H1 (cell line): ENCODE measurements at regions not wholly inside any gene's neighbourhood (a gene's known extent, or its start where the extent isn't known, plus 50 kb on each side); places are given as distances from the start of the nearest gene placed in this dataset.

Source experiments
- CTCF ChIA-PET: fragments of 300-600 bp; sonication (Branson Sonifier 250); formaldehyde crosslinking; loops from one replicate; lab custom pipeline; 2021; ENCODE audit not compliant: partially characterized antibody; lab: Charles Lee
- POLR2A ChIA-PET: fragments of 300-600 bp; sonication (Branson Sonifier 250); formaldehyde crosslinking; loops from one replicate; lab custom pipeline; 2021; ENCODE audit warnings: inconsistent platforms; ENCODE audit not compliant: partially characterized antibody; lab: Charles Lee
- DNase-seq, 2 experiments: peaks; one replicate each; pipeline versions ENCODE4 v3.0.0 to v3.0.0-alpha.2; 2010 to 2022; ENCODE audit warnings: low spot score in 2 of 2, low read depth in 1 of 2, mixed read lengths in 1 of 2
- FAIRE-seq: peaks from 2 replicates; lab custom pipeline; 2011; peaks lifted over from hg19 to GRCh38; lab: Jason Lieb, UNC
- H2AFZ ChIP-seq: 2 replicates; pipeline ENCODE4 v1.8.1; 2012; ENCODE audit warnings: low read length, inconsistent platforms
- H2AK5ac ChIP-seq: 2 replicates; pipeline ENCODE4 v1.6.1; 2013; ENCODE audit warnings: low read depth, low read length
- H2BK120ac ChIP-seq: replicated peaks from 2 replicates; pipeline ENCODE3; 2013; ENCODE audit warnings: low read depth, low read length, inconsistent platforms
- H2BK12ac ChIP-seq: 2 replicates; pipeline ENCODE4 v1.6.1; 2013; ENCODE audit warnings: low read depth, low read length
- H2BK15ac ChIP-seq: 2 replicates; pipeline ENCODE4 v1.6.1; 2013; ENCODE audit warnings: low read length
- H2BK20ac ChIP-seq: 2 replicates; pipeline ENCODE4 v1.6.1; 2013; ENCODE audit warnings: low read length
- H2BK5ac ChIP-seq: 2 replicates; pipeline ENCODE4 v1.6.1; 2013; ENCODE audit warnings: low read depth, low read length
- H3K14ac ChIP-seq: 2 replicates; pipeline ENCODE4 v1.6.1; 2013; ENCODE audit warnings: inconsistent platforms; ENCODE audit not compliant: insufficient read length
- H3K18ac ChIP-seq: 2 replicates; pipeline ENCODE4 v1.6.1; 2013; ENCODE audit warnings: low read length; ENCODE audit errors: extremely low read depth
- H3K23ac ChIP-seq: 2 replicates; pipeline ENCODE4 v1.6.1; 2013; ENCODE audit warnings: inconsistent platforms; ENCODE audit not compliant: insufficient read length
- H3K23me2 ChIP-seq: 2 replicates; pipeline ENCODE4 v1.6.1; 2013; ENCODE audit warnings: low read depth, low read length
- H3K27ac ChIP-seq: 2 replicates; pipeline ENCODE4 v1.6.1; 2011; ENCODE audit warnings: low read depth, low read length, inconsistent platforms
- H3K27me3 ChIP-seq, 4 experiments: replicated peaks in 1 of 4; 1 replicate in 1 of 4; 2 replicates in 3 of 4; pipeline versions ENCODE4 v1.6.1 to v1.8.1; 2011 to 2013; ENCODE audit warnings: low read length in 3 of 4, mild to moderate bottlenecking in 3 of 4, inconsistent platforms in 2 of 4, mixed read lengths in 2 of 4, moderate library complexity in 1 of 4; ENCODE audit not compliant: control insufficient read depth in 3 of 4, insufficient read depth in 3 of 4; ENCODE audit errors: extremely low read depth in 1 of 4
- H3K36me3 ChIP-seq, 4 experiments: 2 replicates each; pipeline versions ENCODE4 v1.6.1 to v1.8.1; 2011 to 2013; ENCODE audit warnings: mild to moderate bottlenecking in 4 of 4, low read length in 3 of 4, moderate library complexity in 2 of 4, control low read depth in 1 of 4, inconsistent platforms in 1 of 4; ENCODE audit not compliant: insufficient read depth in 4 of 4, control insufficient read depth in 2 of 4
- H3K4ac ChIP-seq: replicated peaks from 2 replicates; pipeline ENCODE3; 2013; ENCODE audit warnings: low read length, low read depth, mixed read lengths, inconsistent platforms; ENCODE audit not compliant: insufficient read length
- H3K4me1 ChIP-seq, 4 experiments: replicated peaks in 1 of 4; 1 replicate in 1 of 4; 2 replicates in 3 of 4; pipeline versions ENCODE4 v1.6.1 to v1.8.1; 2011 to 2013; ENCODE audit warnings: low read length in 3 of 4, inconsistent platforms in 2 of 4, mixed read lengths in 1 of 4; ENCODE audit not compliant: insufficient read depth in 4 of 4, control insufficient read depth in 3 of 4
- H3K4me2 ChIP-seq, 2 experiments: 2 replicates each; pipeline versions ENCODE4 v1.6.1 to v1.8.1; 2011 to 2013; ENCODE audit warnings: low read depth in 2 of 2, low read length in 2 of 2, control low read depth in 1 of 2, inconsistent platforms in 1 of 2, mild to moderate bottlenecking in 1 of 2; ENCODE audit not compliant: insufficient read depth in 1 of 2
- H3K4me3 ChIP-seq, 4 experiments: fragments of 200-600, 300-600 bp in 1 of 4; sonication (generic), shearing (Covaris generic), sonication (Bioruptor Twin) in 1 of 4; 2 replicates each; pipeline versions ENCODE4 v1.5.1 to v1.8.1; 2011 to 2016; ENCODE audit warnings: low read length in 4 of 4, low read depth in 3 of 4, control low read depth in 2 of 4, inconsistent platforms in 2 of 4, mild to moderate bottlenecking in 2 of 4, mixed read lengths in 1 of 4, moderate library complexity in 1 of 4; ENCODE audit not compliant: insufficient read depth in 2 of 4; ENCODE audit errors: extremely low read depth in 1 of 4
- H3K56ac ChIP-seq: replicated peaks from 2 replicates; pipeline ENCODE3; 2013; ENCODE audit warnings: low read depth, mild to moderate bottlenecking, mixed read lengths, low read length, inconsistent platforms; ENCODE audit not compliant: insufficient read length
- H3K79me1 ChIP-seq: 2 replicates; pipeline ENCODE4 v1.6.1; 2013; ENCODE audit warnings: low read depth, low read length, control low read depth
- H3K79me2 ChIP-seq, 2 experiments: 2 replicates each; pipeline versions ENCODE4 v1.6.1 to v1.8.1; 2012 to 2013; ENCODE audit warnings: low read length in 2 of 2, mild to moderate bottlenecking in 2 of 2, inconsistent platforms in 1 of 2; ENCODE audit not compliant: insufficient read depth in 2 of 2, control insufficient read depth in 1 of 2
- H3K9ac ChIP-seq, 4 experiments: replicated peaks in 1 of 4; 1 replicate in 1 of 4; 2 replicates in 3 of 4; pipeline versions ENCODE4 v1.6.1 to v1.8.1; 2011 to 2013; ENCODE audit warnings: low read depth in 3 of 4, low read length in 3 of 4, control low read depth in 2 of 4, mild to moderate bottlenecking in 2 of 4, moderate library complexity in 2 of 4, inconsistent platforms in 1 of 4; ENCODE audit errors: extremely low read depth in 1 of 4
- H3K9me3 ChIP-seq, 2 experiments: 2 replicates each; pipeline versions ENCODE4 v1.6.1 to v1.8.1; 2012 to 2013; ENCODE audit warnings: mild to moderate bottlenecking in 2 of 2, moderate library complexity in 2 of 2, control low read depth in 1 of 2, inconsistent platforms in 1 of 2, low read depth in 1 of 2, low read length in 1 of 2, mixed read lengths in 1 of 2; ENCODE audit not compliant: insufficient read depth in 2 of 2
- H4K20me1 ChIP-seq, 2 experiments: replicated peaks in 1 of 2; 2 replicates each; pipeline versions ENCODE3 to v1.8.1; 2011 to 2013; ENCODE audit warnings: inconsistent platforms in 2 of 2, low read length in 2 of 2, mild to moderate bottlenecking in 1 of 2; ENCODE audit not compliant: insufficient read depth in 2 of 2, control insufficient read depth in 1 of 2
- H4K5ac ChIP-seq: 2 replicates; pipeline ENCODE4 v1.6.1; 2013; ENCODE audit warnings: low read length, low read depth, mixed read lengths, inconsistent platforms; ENCODE audit not compliant: insufficient read length
- H4K8ac ChIP-seq: 2 replicates; pipeline ENCODE4 v1.8.0; 2013; ENCODE audit warnings: mild to moderate bottlenecking, moderate library complexity, low read length, inconsistent platforms; ENCODE audit not compliant: insufficient read depth; ENCODE audit errors: extremely low read depth
- H4K91ac ChIP-seq: replicated peaks from 2 replicates; pipeline ENCODE3; 2013; ENCODE audit warnings: low read length, mixed read lengths, inconsistent platforms; ENCODE audit not compliant: insufficient read length
- BACH1 ChIP-seq: IDR thresholded peaks from 2 replicates; pipeline ENCODE4 v1.6.1; 2012; ENCODE audit warnings: low read length, improper control_type of control experiment
- CHD2 ChIP-seq: IDR thresholded peaks from 2 replicates; pipeline ENCODE4 v1.6.1; 2012; ENCODE audit warnings: low read length, improper control_type of control experiment
- HDAC6 ChIP-seq: IDR thresholded peaks from one replicate; pipeline ENCODE4 v1.7.1; 2012; ENCODE audit warnings: low read depth, mild to moderate bottlenecking, inconsistent platforms, low read length, moderate library complexity
- MAFK ChIP-seq: IDR thresholded peaks from 2 replicates; pipeline ENCODE4 v1.6.1; 2012; ENCODE audit warnings: low read depth, mild to moderate bottlenecking, improper control_type of control experiment, low read length
- POLR2AphosphoS5 ChIP-seq: IDR thresholded peaks from 2 replicates; pipeline ENCODE4 v1.6.1; 2011; ENCODE audit warnings: low read depth, low read length
- RAD21 ChIP-seq, 2 experiments: IDR thresholded peaks in 1 of 2; conservative IDR thresholded peaks in 1 of 2; 2 replicates each; pipeline ENCODE4 v1.6.1; 2011; ENCODE audit warnings: low read depth in 2 of 2, low read length in 2 of 2, improper control_type of control experiment in 1 of 2, inconsistent platforms in 1 of 2, mild to moderate bottlenecking in 1 of 2, moderate library complexity in 1 of 2
- RNF2 ChIP-seq: fragments of 200-900, 300-1000 bp; sonication (generic); IDR thresholded peaks from 2 replicates; pipeline ENCODE4 v1.7.1; 2016; ENCODE audit warnings: borderline replicate concordance, low read depth, mild to moderate bottlenecking, antibody characterized with exemption, low read length; ENCODE audit not compliant: poor library complexity, severe bottlenecking; ENCODE audit errors: missing control alignments
- SP2 ChIP-seq: IDR thresholded peaks from 2 replicates; pipeline ENCODE4 v1.6.1; 2012; ENCODE audit warnings: mild to moderate bottlenecking, low read length, inconsistent platforms
- SUZ12 ChIP-seq: fragments of 200-600 bp; sonication (generic); IDR thresholded peaks from 2 replicates; pipeline ENCODE4 v1.6.1; 2012; ENCODE audit warnings: mild to moderate bottlenecking, inconsistent platforms, low read length, moderate library complexity, mixed read lengths
- WGBS, 2 experiments: shearing (Covaris generic) in 1 of 2; methylation state at CpG; one replicate each; pipeline versions ENCODE4 v1.1.6 to v1.1.7; 2013 to 2015; ENCODE audit warnings: low lambda C conversion rate in 2 of 2, mixed read lengths in 2 of 2, inconsistent platforms in 1 of 2, low coverage in 1 of 2, missing lambda C conversion rate in 1 of 2; ENCODE audit not compliant: insufficient replicate concordance in 2 of 2, insufficient coverage in 1 of 2, insufficient read length in 1 of 2; ENCODE audit errors: extremely low coverage in 1 of 2, missing lambda C conversion rate in 1 of 2; 5-methylcytosine and 5-hydroxymethylcytosine counted together

- Histone ChIP-seq H4K5ac (no peak overlapping the region), H3K79me2 (no peaks in the 10 kb centered on the region), H2AK5ac (no peak overlapping the region), H2BK12ac (no peak overlapping the region), H3K4me1 (no peaks in the 10 kb centered on the region; a peak in 1 of 7 replicates), H3K4ac (no peak overlapping the region), H3K14ac (no peak overlapping the region), H4K20me1 (no peaks in the 10 kb centered on the region), H2BK20ac (no peak overlapping the region), H3K18ac (no peak overlapping the region), H3K27me3 (no peaks in the 10 kb centered on the region; a peak in 1 of 7 replicates), H3K23me2 (no peaks in the 10 kb centered on the region; the same call in 1 of the 2 replicates), H3K9me3 (no peaks in the 10 kb centered on the region), H4K8ac (no peak overlapping the region), H3K9ac (no peak overlapping the region), H2AFZ (no peak overlapping the region), H4K91ac (no peak overlapping the region), H2BK5ac (no peak overlapping the region), H3K4me2 (no peak overlapping the region), H2BK15ac (no peak overlapping the region), H2BK120ac (no peak overlapping the region), H3K36me3 (no peaks in the 10 kb centered on the region), H3K27ac (no peak overlapping the region), H3K4me3 (no peak overlapping the region), H3K79me1 (no peaks in the 10 kb centered on the region), H3K23ac (no peak overlapping the region), H3K56ac (no peak overlapping the region)
- ChIA-PET POLR2A (no interaction called here), CTCF (no interaction called here)
- TF ChIP-seq RNF2: no peak
- TF ChIP-seq CHD2: no peak
- no peak for TF ChIP-seq BACH1
- no peak for TF ChIP-seq RAD21 (IDR thresholded peaks at IDR 0.05 in 1 of 2, conservative IDR thresholded peaks at IDR 0.05 in 1 of 2; ENCODE audit: low read depth in 2 of 2, low read length in 2 of 2)
- no peak for TF ChIP-seq POLR2AphosphoS5
- TF ChIP-seq SP2: no peak
- TF ChIP-seq HDAC6: no peak
- no peak for TF ChIP-seq SUZ12
- TF ChIP-seq MAFK: no peak
- FAIRE-seq: no peak
- DNase-seq: no peak
- 100% methylated on average over 2 of the region's 2 CpGs; no CpG with 5 or more reads in 1 of the 2 experiments for WGBS, 2 experiments
These were observed 484.6 kb upstream of the HS6ST1 start for GRCh38 chr2:128803222-128803621.
